HEK293T (cell line): ENCODE measurements at regions not wholly inside any gene's neighbourhood (a gene's known extent, or its start where the extent isn't known, plus 50 kb on each side); places are given as distances from the start of the nearest gene placed in this dataset.

Experiments
- NFRKB ChIP-seq: fragments of 450-650 bp; IDR thresholded peaks from 2 replicates; pipeline ENCODE4 v1.6.1; 2016; ENCODE audit warnings: mild to moderate bottlenecking, moderate library complexity
- SUZ12 ChIP-seq: fragments of 450-650 bp; IDR thresholded peaks from 2 replicates; pipeline ENCODE4 v1.6.1; 2016; ENCODE audit warnings: mild to moderate bottlenecking
- TARDBP ChIP-seq: fragments of 450-650 bp; IDR thresholded peaks from 2 replicates; pipeline ENCODE4 v1.6.1; 2016

- TF ChIP-seq NFRKB: no peak
- no peak for TF ChIP-seq SUZ12
- TF ChIP-seq TARDBP: no peak
Measured at GRCh38 chr5:91706785-91707520, 323.8 kb upstream of the ARRDC3 start.
